Mesendoderm (in vitro differentiated cells): ENCODE measurements at regions not wholly inside any gene's neighbourhood (a gene's known extent, or its start where the extent isn't known, plus 50 kb on each side); places are given as distances from the start of the nearest gene placed in this dataset.

Experiments used
- DNase-seq: peaks from one replicate; pipeline ENCODE4 v3.0.0; 2013
- H2AK5ac ChIP-seq: 2 replicates; pipeline ENCODE4 v1.6.1; 2013; ENCODE audit warnings: low read length, inconsistent platforms
- H2BK120ac ChIP-seq: 2 replicates; pipeline ENCODE4 v1.6.1; 2013; ENCODE audit warnings: low read depth, mild to moderate bottlenecking, low read length, moderate library complexity, mixed read lengths
- H2BK15ac ChIP-seq: replicated peaks from 2 replicates; pipeline ENCODE4 v1.6.1; 2013; ENCODE audit warnings: low read depth, mild to moderate bottlenecking, moderate library complexity
- H2BK5ac ChIP-seq: 2 replicates; pipeline ENCODE4 v1.6.1; 2013; ENCODE audit warnings: low read length, inconsistent platforms
- H3K18ac ChIP-seq: 2 replicates; pipeline ENCODE4 v1.6.1; 2013; ENCODE audit warnings: mild to moderate bottlenecking, low read length, mixed read lengths
- H3K23ac ChIP-seq: one replicate; pipeline ENCODE4 v1.6.1; 2013; ENCODE audit warnings: low read length
- H3K27ac ChIP-seq: 2 replicates; pipeline ENCODE4 v1.5.1; 2013; ENCODE audit warnings: low read depth, mild to moderate bottlenecking, inconsistent platforms, low read length, moderate library complexity
- H3K27me3 ChIP-seq: 2 replicates; pipeline ENCODE4 v1.6.1; 2013; ENCODE audit warnings: low read length, control low read depth, mild to moderate bottlenecking, inconsistent platforms; ENCODE audit not compliant: insufficient read depth, poor library complexity
- H3K36me3 ChIP-seq: 2 replicates; pipeline ENCODE4 v1.6.1; 2013; ENCODE audit warnings: low read length, inconsistent platforms; ENCODE audit not compliant: control insufficient read depth, insufficient read depth
- H3K4ac ChIP-seq: one replicate; pipeline ENCODE4 v1.6.1; 2013; ENCODE audit warnings: low read depth, mild to moderate bottlenecking, low read length, moderate library complexity
- H3K4me1 ChIP-seq: 2 replicates; pipeline ENCODE4 v1.6.1; 2013; ENCODE audit warnings: low read depth, low read length, inconsistent platforms; ENCODE audit not compliant: control insufficient read depth
- H3K4me2 ChIP-seq: 2 replicates; pipeline ENCODE4 v1.6.1; 2013; ENCODE audit warnings: low read length
- H3K4me3 ChIP-seq: 2 replicates; pipeline ENCODE4 v1.5.1; 2013; ENCODE audit warnings: mild to moderate bottlenecking, low read length
- H3K56ac ChIP-seq: one replicate; pipeline ENCODE4 v1.6.1; 2013; ENCODE audit warnings: low read length
- H3K79me1 ChIP-seq: 2 replicates; pipeline ENCODE4 v1.6.1; 2013; ENCODE audit warnings: low read length, inconsistent platforms
- H3K79me2 ChIP-seq: 2 replicates; pipeline ENCODE4 v1.6.1; 2013; ENCODE audit warnings: mild to moderate bottlenecking, low read length; ENCODE audit not compliant: control insufficient read depth, insufficient read depth
- H3K9ac ChIP-seq: 2 replicates; pipeline ENCODE4 v1.6.1; 2013; ENCODE audit warnings: low read length, inconsistent platforms
- H4K5ac ChIP-seq: one replicate; pipeline ENCODE4 v1.6.1; 2013; ENCODE audit warnings: low read length
- H4K8ac ChIP-seq: one replicate; pipeline ENCODE4 v1.6.1; 2013; ENCODE audit warnings: low read depth, mild to moderate bottlenecking, control low read depth, low read length, moderate library complexity
- WGBS: extraction: QIAGEN DNeasy Blood & Tissue Kit; methylation state at CpG from one replicate; pipeline ENCODE4 v1.1.7; 2013; ENCODE audit warnings: low lambda C conversion rate, missing lambda C conversion rate; ENCODE audit not compliant: insufficient coverage; ENCODE audit errors: extremely low coverage; 5-methylcytosine and 5-hydroxymethylcytosine counted together

DNA sequence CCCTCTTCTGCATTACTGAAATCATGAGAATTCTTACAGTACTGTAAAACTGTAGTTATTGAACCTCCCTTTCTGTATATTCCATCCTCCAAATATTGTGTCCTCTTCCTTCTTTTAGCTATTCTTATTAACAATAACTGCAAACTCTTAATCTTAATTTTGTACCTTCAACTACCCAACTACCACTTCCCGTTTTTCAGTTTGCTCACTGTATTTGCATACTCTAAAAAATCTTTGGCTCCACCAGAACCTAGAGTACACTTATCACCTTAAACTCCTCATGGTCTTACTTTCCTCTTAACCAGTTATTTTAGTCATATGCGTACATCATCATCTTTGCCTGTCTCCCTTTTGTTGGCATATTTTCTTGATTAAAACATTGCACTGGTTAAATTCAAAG lies 543.7 kb downstream of the ARAP2 start:
- H4K5ac ChIP-seq: no peak overlapping the region
- no peaks in the 10 kb centered on the region for H3K79me1 ChIP-seq
- no peak overlapping the region for H3K56ac ChIP-seq
- no peaks in the 10 kb centered on the region for H3K36me3 ChIP-seq
- H3K4me1 ChIP-seq: no peaks in the 10 kb centered on the region
- H2BK5ac ChIP-seq: no peak overlapping the region
- DNase-seq: no peak
- H3K79me2 ChIP-seq: no peaks in the 10 kb centered on the region
- 100% methylated on average over 1 of the region's 2 CpGs for WGBS
- no peak overlapping the region for H3K23ac ChIP-seq
- no peaks in the 10 kb centered on the region for H3K27me3 ChIP-seq
- H3K4me3 ChIP-seq: no peak overlapping the region
- H3K9ac ChIP-seq: no peak overlapping the region
- no peak overlapping the region for H2BK120ac ChIP-seq
- no peak overlapping the region for H4K8ac ChIP-seq
- H2AK5ac ChIP-seq: no peak overlapping the region
- H3K4ac ChIP-seq: no peak overlapping the region
- H3K27ac ChIP-seq: no peak overlapping the region
- no peak overlapping the region for H2BK15ac ChIP-seq
- H3K18ac ChIP-seq: no peak overlapping the region
- no peak overlapping the region for H3K4me2 ChIP-seq

DNA sequence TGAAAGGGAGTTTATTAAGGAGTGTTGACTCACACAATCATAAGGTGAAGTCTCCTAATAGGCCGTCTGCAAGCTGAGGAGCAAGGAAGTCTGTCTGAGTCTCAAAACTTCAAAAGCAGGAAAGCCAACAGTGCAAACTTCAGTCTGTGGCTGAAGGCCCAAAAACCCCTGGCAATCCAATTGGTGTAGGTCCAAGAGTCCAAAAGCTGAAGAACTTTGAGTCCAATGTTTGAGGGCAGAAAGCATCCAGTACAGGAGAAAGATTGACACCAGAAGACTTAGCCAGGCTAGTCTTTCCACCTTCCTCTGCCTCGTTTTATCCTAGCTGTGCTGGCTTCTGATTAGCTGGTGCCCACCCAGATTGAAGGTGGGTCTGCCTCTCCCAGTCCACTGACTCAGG lies 535.2 kb downstream of the ARAP2 start:
- H3K23ac ChIP-seq: no peak overlapping the region
- no peak overlapping the region for H3K4me3 ChIP-seq
- no peak overlapping the region for H2BK15ac ChIP-seq
- H3K9ac ChIP-seq: no peak overlapping the region
- H3K4ac ChIP-seq: no peak overlapping the region
- no peak for DNase-seq
- H4K8ac ChIP-seq: no peak overlapping the region
- no peak overlapping the region for H3K18ac ChIP-seq
- no peaks in the 10 kb centered on the region for H3K4me1 ChIP-seq
- H3K4me2 ChIP-seq: no peak overlapping the region
- H3K27me3 ChIP-seq: no peaks in the 10 kb centered on the region
- no peak overlapping the region for H2AK5ac ChIP-seq
- no CpG with 5 or more reads among the region's 2 CpGs for WGBS
- no peak overlapping the region for H2BK5ac ChIP-seq
- no peak overlapping the region for H3K56ac ChIP-seq
- no peaks in the 10 kb centered on the region for H3K79me2 ChIP-seq
- H3K36me3 ChIP-seq: no peaks in the 10 kb centered on the region
- no peak overlapping the region for H2BK120ac ChIP-seq
- no peak overlapping the region for H3K27ac ChIP-seq
- no peaks in the 10 kb centered on the region for H3K79me1 ChIP-seq
- no peak overlapping the region for H4K5ac ChIP-seq

DNA sequence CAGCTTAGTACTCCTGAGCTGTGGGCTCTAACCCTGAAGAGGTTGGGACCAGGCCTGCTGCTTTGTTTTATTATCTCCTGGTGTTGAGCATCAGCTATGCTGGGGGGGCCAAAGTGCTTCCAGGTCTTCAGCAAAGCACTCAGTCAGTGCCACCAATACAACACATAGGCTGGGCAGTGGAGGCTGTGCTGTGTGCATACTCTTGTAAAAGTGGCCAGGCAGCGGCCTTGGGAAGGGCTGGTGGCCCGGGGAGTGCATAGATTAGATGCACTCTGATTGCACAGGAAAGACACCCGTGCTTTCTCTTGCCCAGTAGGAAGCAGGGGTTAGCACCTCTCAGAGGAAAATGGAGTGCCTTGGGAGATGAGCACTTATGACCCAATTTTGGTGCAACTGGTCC lies 534.0 kb downstream of the ARAP2 start:
- H3K4ac ChIP-seq: no peak overlapping the region
- H3K79me2 ChIP-seq: no peaks in the 10 kb centered on the region
- H3K56ac ChIP-seq: no peak overlapping the region
- H3K4me3 ChIP-seq: no peak overlapping the region
- no peak overlapping the region for H2BK15ac ChIP-seq
- H2AK5ac ChIP-seq: no peak overlapping the region
- no CpG with 5 or more reads among the region's 3 CpGs for WGBS
- H3K27me3 ChIP-seq: no peaks in the 10 kb centered on the region
- no peak overlapping the region for H4K5ac ChIP-seq
- no peak overlapping the region for H2BK5ac ChIP-seq
- no peak overlapping the region for H2BK120ac ChIP-seq
- H3K79me1 ChIP-seq: no peaks in the 10 kb centered on the region
- no peaks in the 10 kb centered on the region for H3K4me1 ChIP-seq
- no peak for DNase-seq
- no peaks in the 10 kb centered on the region for H3K36me3 ChIP-seq
- H3K23ac ChIP-seq: no peak overlapping the region
- H3K27ac ChIP-seq: no peak overlapping the region
- H3K4me2 ChIP-seq: no peak overlapping the region
- no peak overlapping the region for H3K9ac ChIP-seq
- H3K18ac ChIP-seq: no peak overlapping the region
- H4K8ac ChIP-seq: no peak overlapping the region

DNA sequence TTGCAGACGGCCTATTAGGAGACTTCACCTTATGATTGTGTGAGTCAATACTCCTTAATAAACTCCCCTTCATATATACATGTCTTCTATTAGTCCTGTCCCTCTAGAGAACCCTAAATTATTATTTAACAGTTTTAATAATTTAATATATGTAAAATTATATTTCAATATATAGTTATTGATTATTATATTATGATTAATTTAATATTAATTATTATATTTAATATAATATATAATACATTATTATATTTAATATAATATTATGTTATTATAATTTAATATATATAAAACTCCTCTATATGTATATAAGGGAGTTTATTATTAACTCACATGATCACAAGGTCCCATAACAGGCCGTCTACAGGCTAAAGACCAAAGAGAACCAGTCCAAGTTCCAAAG lies 533.2 kb downstream of the ARAP2 start:
- H4K5ac ChIP-seq: no peak overlapping the region
- no peaks in the 10 kb centered on the region for H3K27me3 ChIP-seq
- no peak overlapping the region for H4K8ac ChIP-seq
- H3K79me2 ChIP-seq: no peaks in the 10 kb centered on the region
- H3K36me3 ChIP-seq: no peaks in the 10 kb centered on the region
- H3K4me3 ChIP-seq: no peak overlapping the region
- H3K23ac ChIP-seq: no peak overlapping the region
- no peak overlapping the region for H2BK5ac ChIP-seq
- no peaks in the 10 kb centered on the region for H3K4me1 ChIP-seq
- no peaks in the 10 kb centered on the region for H3K79me1 ChIP-seq
- H3K18ac ChIP-seq: no peak overlapping the region
- H2AK5ac ChIP-seq: no peak overlapping the region
- no peak overlapping the region for H3K9ac ChIP-seq
- H3K27ac ChIP-seq: no peak overlapping the region
- no peak overlapping the region for H3K4me2 ChIP-seq
- no peak for DNase-seq
- H3K56ac ChIP-seq: no peak overlapping the region
- H2BK15ac ChIP-seq: no peak overlapping the region
- no peak overlapping the region for H3K4ac ChIP-seq
- no CpG with 5 or more reads among the region's 2 CpGs for WGBS
- no peak overlapping the region for H2BK120ac ChIP-seq

DNA sequence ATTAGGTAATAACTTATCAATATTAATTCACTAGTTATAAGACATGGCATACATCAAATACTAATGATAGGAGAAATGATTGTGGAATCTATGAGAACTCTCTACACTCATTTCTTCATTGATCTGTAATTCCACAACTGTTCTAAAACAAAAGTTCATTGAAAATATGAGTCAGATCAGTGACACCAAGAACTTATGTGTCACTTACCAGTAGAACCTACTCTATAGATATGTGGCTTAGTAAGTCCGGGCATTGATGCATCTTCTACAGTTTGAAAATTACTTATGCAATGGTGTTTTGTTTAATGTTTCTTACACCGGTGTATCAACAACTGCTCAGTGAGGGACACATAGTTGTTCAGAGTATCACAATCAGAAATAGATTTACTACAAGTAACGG lies 520.3 kb downstream of the ARAP2 start:
- Histone ChIP-seq H3K27me3 (no peaks in the 10 kb centered on the region), H3K4ac (no peak overlapping the region), H3K36me3 (no peaks in the 10 kb centered on the region), H4K8ac (no peak overlapping the region), H2BK120ac (no peak overlapping the region), H3K18ac (no peak overlapping the region), H2AK5ac (no peak overlapping the region), H3K79me2 (no peaks in the 10 kb centered on the region), H3K9ac (no peak overlapping the region), H3K27ac (no peak overlapping the region), H2BK15ac (no peak overlapping the region), H3K56ac (no peak overlapping the region), H3K79me1 (no peaks in the 10 kb centered on the region), H2BK5ac (no peak overlapping the region), H3K4me1 (no peaks in the 10 kb centered on the region), H3K4me3 (no peak overlapping the region), H3K23ac (no peak overlapping the region), H3K4me2 (no peak overlapping the region), H4K5ac (no peak overlapping the region)
- no CpG with 5 or more reads among the region's 3 CpGs for WGBS
- DNase-seq: no peak

DNA sequence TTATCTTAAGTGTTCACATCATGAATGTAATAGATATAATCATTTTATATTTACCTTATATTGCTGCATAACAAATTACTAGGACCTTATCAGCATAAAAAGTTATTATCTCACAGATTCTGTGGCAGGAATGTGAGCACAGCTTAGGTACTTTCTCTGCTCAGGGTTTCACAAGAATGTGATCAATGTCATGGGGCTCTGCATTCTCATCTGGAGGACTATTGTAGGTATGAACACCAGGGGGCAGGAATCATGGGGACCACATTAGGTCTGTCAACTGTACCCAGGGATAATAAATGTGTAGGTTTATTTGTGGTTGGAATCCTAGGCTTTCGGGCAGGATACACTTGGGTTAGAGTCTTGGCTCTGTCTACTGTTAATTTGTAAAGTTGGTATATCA lies 519.2 kb downstream of the ARAP2 start:
- Histone ChIP-seq H3K18ac (no peak overlapping the region), H3K27me3 (no peaks in the 10 kb centered on the region), H4K5ac (no peak overlapping the region), H2BK15ac (no peak overlapping the region), H3K27ac (no peak overlapping the region), H3K9ac (no peak overlapping the region), H3K23ac (no peak overlapping the region), H3K79me2 (no peaks in the 10 kb centered on the region), H3K79me1 (no peaks in the 10 kb centered on the region), H3K4me1 (no peaks in the 10 kb centered on the region), H2BK5ac (no peak overlapping the region), H3K56ac (no peak overlapping the region), H3K4me2 (no peak overlapping the region), H3K4me3 (no peak overlapping the region), H3K4ac (no peak overlapping the region), H2AK5ac (no peak overlapping the region), H4K8ac (no peak overlapping the region), H2BK120ac (no peak overlapping the region), H3K36me3 (no peaks in the 10 kb centered on the region)
- no CpG with 5 or more reads among the region's 1 CpG for WGBS
- peak; percentile 66 for DNase-seq
